Astrocyte (in vitro differentiated cells and primary cell): ENCODE measurements at regions not wholly inside any gene's neighbourhood (a gene's known extent, or its start where the extent isn't known, plus 50 kb on each side); places are given as distances from the start of the nearest gene placed in this dataset.

Experiments used
- CTCF ChIP-seq: IDR thresholded peaks from 2 replicates; pipeline ENCODE4 v1.5.1; 2011; ENCODE audit warnings: low read depth, mild to moderate bottlenecking, inconsistent platforms, low read length, moderate library complexity; ENCODE audit not compliant: insufficient read depth
- EZH2 ChIP-seq: IDR thresholded peaks from 2 replicates; pipeline ENCODE4 v1.6.1; 2012; ENCODE audit warnings: mild to moderate bottlenecking, low read length, inconsistent platforms; ENCODE audit not compliant: insufficient read depth

GRCh38 chr21:35586305-35586704 lies 474.0 kb downstream of the SETD4 start:
- no peak for TF ChIP-seq CTCF
- TF ChIP-seq EZH2 = no peak
